Upper lobe of left lung (tissue), 4 donors: ENCODE measurements at regions not wholly inside any gene's neighbourhood (a gene's known extent, or its start where the extent isn't known, plus 50 kb on each side); places are given as distances from the start of the nearest gene placed in this dataset.

Source experiments
- CTCF ChIP-seq, 6 experiments: fragments of 450-650 bp in 4 of 6; fragments of 200-600 bp in 2 of 6; sonication (generic) in 2 of 6; IDR thresholded peaks; one replicate each; pipeline ENCODE4 v1.5.1; 2016 to 2019; ENCODE audit warnings: antibody characterized with exemption in 6 of 6
- POLR2A ChIP-seq, 4 donors: fragments of 450-650 bp; IDR thresholded peaks; one replicate each; pipeline ENCODE4 v1.5.1; 2016 to 2017; ENCODE audit warnings: antibody characterized with exemption in 4 of 4, mild to moderate bottlenecking in 2 of 4

DNA sequence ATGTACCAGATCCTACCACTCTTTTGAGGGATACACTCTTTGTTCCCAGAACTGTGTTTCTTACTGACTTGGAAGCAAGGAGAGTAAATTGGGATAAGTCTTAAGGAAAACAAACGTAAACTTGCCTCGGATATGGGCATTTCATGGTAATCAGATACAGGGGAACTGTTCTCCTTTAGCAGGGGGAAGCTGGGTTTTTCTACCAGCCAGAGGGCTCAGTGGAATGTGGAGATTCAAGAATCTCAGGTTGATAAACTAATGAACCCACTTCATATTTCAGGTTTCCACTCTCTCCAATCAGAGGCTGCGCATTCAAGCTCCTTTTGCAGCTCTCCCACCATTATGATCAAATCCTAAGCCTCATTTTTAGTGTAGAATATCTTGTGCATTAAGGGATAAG, 676.5 kb upstream of the FSHR start:
- TF ChIP-seq CTCF (IDR thresholded peaks at IDR 0.05) (no peak), POLR2A (IDR thresholded peaks at IDR 0.05) (no peak)
